GM12892 (cell line): ENCODE measurements at regions not wholly inside any gene's neighbourhood (a gene's known extent, or its start where the extent isn't known, plus 50 kb on each side); places are given as distances from the start of the nearest gene placed in this dataset.

Experiments used
- DNase-seq: peaks from one replicate; pipeline ENCODE4 v3.0.0; 2011; ENCODE audit not compliant: insufficient read length
- FAIRE-seq: peaks from 2 replicates; lab custom pipeline; 2011; peaks lifted over from hg19 to GRCh38; lab: Jason Lieb, UNC
- POLR2A ChIP-seq: IDR thresholded peaks from 2 replicates; pipeline ENCODE4 v1.6.1; 2011; ENCODE audit warnings: low read depth, low read length, control low read depth
- POLR2AphosphoS5 ChIP-seq: IDR thresholded peaks from 2 replicates; pipeline ENCODE4 v1.6.1; 2011; ENCODE audit warnings: low read depth, low read length, control low read depth
- TAF1 ChIP-seq: IDR thresholded peaks from 2 replicates; pipeline ENCODE4 v1.6.1; 2011; ENCODE audit warnings: low read depth, mild to moderate bottlenecking, control low read depth, low read length, borderline replicate concordance

DNA sequence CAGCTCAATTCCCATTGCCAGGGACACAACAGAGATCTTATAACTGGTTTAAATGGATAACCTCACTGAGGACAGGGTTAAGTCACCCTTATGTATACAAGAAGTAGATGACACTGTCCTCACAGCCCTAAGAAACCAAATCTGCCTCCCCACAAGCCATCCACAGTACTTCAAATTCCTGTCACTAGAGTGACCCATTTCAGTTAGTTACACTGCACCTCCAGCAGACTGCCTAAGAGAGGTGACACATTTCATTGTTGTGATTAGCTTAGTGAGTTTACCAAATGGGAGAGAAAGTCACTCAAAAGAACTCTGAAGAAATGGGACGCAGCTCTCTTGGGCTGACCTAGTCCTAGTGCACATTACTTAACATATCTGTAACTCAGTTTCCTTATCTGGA lies 53.6 kb upstream of the HTR1A start:
- DNase-seq = no peak
- no peak for FAIRE-seq
- TF ChIP-seq POLR2AphosphoS5 = no peak
- no peak for TF ChIP-seq TAF1
- no peak for TF ChIP-seq POLR2A
